HepG2 (cell line): ENCODE measurements at regions not wholly inside any gene's neighbourhood (a gene's known extent, or its start where the extent isn't known, plus 50 kb on each side); places are given as distances from the start of the nearest gene placed in this dataset.

ENCODE experiments used
- ATAC-seq: fragments of 200-7000 bp; cut with Tn5 transposase; 3 replicates; pipeline ENCODE4 v1.9.1; 2020; ENCODE audit warnings: mild to moderate bottlenecking, moderate library complexity
- BruUV-seq: library from RNA; stranded (reverse); fragments of 400-500 nt; replicated peaks from 2 replicates; lab custom pipeline; 2021; lab: Mats Ljungman, UMichigan
- CTCF ChIA-PET: fragments of 300-600 bp; formaldehyde crosslinking; extraction: SDS; loops from one replicate; lab custom pipeline; 2021; ENCODE audit warnings: low total read pairs, inconsistent platforms, low intra/inter-chr PET ratio; lab: Yijun Ruan, JAX
- POLR2A ChIA-PET: fragments of 350-600 bp; sonication (Branson Sonifier 250); formaldehyde crosslinking; loops from one replicate; lab custom pipeline; 2020; ENCODE audit warnings: antibody characterized with exemption, inconsistent platforms; lab: Yijun Ruan, JAX
- DNase-seq: peaks from one replicate; pipeline ENCODE4 v3.0.0-alpha.2; 2015; ENCODE audit warnings: low spot score
- FAIRE-seq: peaks from 3 replicates; lab custom pipeline; 2011; peaks lifted over from hg19 to GRCh38; lab: Jason Lieb, UNC
- H2AFZ ChIP-seq: one replicate; pipeline ENCODE4 v1.6.1; 2011; ENCODE audit warnings: low read length, inconsistent platforms
- H3K27ac ChIP-seq: fragments of 300-600 bp; 3 replicates; pipeline ENCODE4 v1.8.0; 2011; ENCODE audit warnings: mixed run types, mild to moderate bottlenecking, mixed read lengths, low read length, inconsistent platforms; ENCODE audit not compliant: insufficient read depth; ENCODE audit errors: extremely low read length
- H3K27me3 ChIP-seq, 2 experiments: fragments of 200-600 bp in 1 of 2; 2 replicates in 1 of 2; 3 replicates in 1 of 2; pipeline versions ENCODE4 v1.6.0 to v1.8.0; 2011; ENCODE audit warnings: low read length in 2 of 2, mild to moderate bottlenecking in 2 of 2, moderate library complexity in 2 of 2, inconsistent platforms in 1 of 2; ENCODE audit not compliant: insufficient read depth in 2 of 2, control insufficient read depth in 1 of 2
- H3K36me3 ChIP-seq, 2 experiments: fragments of 200-600 bp in 1 of 2; replicated peaks in 1 of 2; 2 replicates in 1 of 2; 3 replicates in 1 of 2; pipeline versions ENCODE4 v1.5.1 to v1.8.0; 2011; ENCODE audit warnings: low read length in 2 of 2, inconsistent platforms in 1 of 2; ENCODE audit not compliant: insufficient read depth in 2 of 2, control insufficient read depth in 1 of 2
- H3K4me1 ChIP-seq: 2 replicates; pipeline ENCODE4 v1.5.1; 2012; ENCODE audit warnings: low read length, inconsistent platforms; ENCODE audit not compliant: insufficient read depth
- H3K4me2 ChIP-seq: 2 replicates; pipeline ENCODE4 v1.6.0; 2011; ENCODE audit warnings: low read depth, low read length, inconsistent platforms
- H3K4me3 ChIP-seq, 3 experiments: fragments of 200-600 bp in 1 of 3; sonication (generic), shearing (Covaris generic) in 1 of 3; replicated peaks in 1 of 3; 2 replicates each; pipeline ENCODE4 v1.5.1; 2011 to 2016; ENCODE audit warnings: low read length in 3 of 3, inconsistent platforms in 2 of 3, low read depth in 2 of 3, mild to moderate bottlenecking in 2 of 3, control low read depth in 1 of 3, mixed read lengths in 1 of 3; ENCODE audit not compliant: insufficient read depth in 1 of 3
- H3K79me2 ChIP-seq: one replicate; pipeline ENCODE4 v1.6.1; 2011; ENCODE audit warnings: low read length, inconsistent platforms; ENCODE audit not compliant: insufficient read depth
- H3K9ac ChIP-seq: 2 replicates; pipeline ENCODE4 v1.6.0; 2011; ENCODE audit warnings: mild to moderate bottlenecking, low read depth, low read length, inconsistent platforms; ENCODE audit not compliant: insufficient read depth
- H3K9me3 ChIP-seq: 2 replicates; pipeline ENCODE4 v1.5.1; 2012; ENCODE audit warnings: mild to moderate bottlenecking, low read length
- H4K20me1 ChIP-seq: 2 replicates; pipeline ENCODE4 v1.6.0; 2011; ENCODE audit warnings: inconsistent platforms, mild to moderate bottlenecking, low read length, moderate library complexity; ENCODE audit not compliant: insufficient read depth
- ATF5 ChIP-seq: sonication (generic); formaldehyde crosslinking; IDR thresholded peaks from 2 replicates; pipeline ENCODE4 v1.4.0; 2020; ENCODE audit warnings: mild to moderate bottlenecking, low read depth, missing genetic modification reagents
- CEBPB ChIP-seq: IDR thresholded peaks from 2 replicates; pipeline ENCODE4 v1.6.1; 2011; ENCODE audit warnings: low read depth, low read length, improper control_type of control experiment, borderline replicate concordance
- FOXA1 ChIP-seq, 2 experiments: fragments of 450-650 bp in 1 of 2; sonication (generic) in 1 of 2; formaldehyde crosslinking in 1 of 2; IDR thresholded peaks; 2 replicates each; pipeline versions ENCODE4 v1.4.0 to v1.6.1; 2016 to 2020; ENCODE audit warnings: missing genetic modification reagents in 1 of 2
- HMGXB4 ChIP-seq, 2 experiments: sonication (generic) in 1 of 2; formaldehyde crosslinking in 1 of 2; IDR thresholded peaks; 2 replicates each; pipeline versions ENCODE4 v1.4.0 to v1.6.1; 2018 to 2020; ENCODE audit warnings: missing genetic modification reagents in 2 of 2, borderline replicate concordance in 1 of 2, low read depth in 1 of 2, mild to moderate bottlenecking in 1 of 2, missing biosample characterization in 1 of 2
- KAT2B ChIP-seq: fragments of 150-350 bp; IDR thresholded peaks from 2 replicates; pipeline ENCODE4 v1.6.1; 2014; ENCODE audit warnings: low read depth, low read length, borderline replicate concordance
- LCORL ChIP-seq, 2 experiments: fragments of 450-650 bp in 1 of 2; sonication (generic) in 1 of 2; formaldehyde crosslinking in 1 of 2; IDR thresholded peaks; 2 replicates each; pipeline versions ENCODE4 v1.5.0 to v1.6.1; 2017 to 2020; ENCODE audit warnings: antibody characterized with exemption in 1 of 2, missing genetic modification reagents in 1 of 2
- MEF2D ChIP-seq: sonication (generic); formaldehyde crosslinking; IDR thresholded peaks from 2 replicates; pipeline ENCODE4 v1.5.1; 2020; ENCODE audit warnings: mild to moderate bottlenecking, missing genetic modification reagents
- PHB2 ChIP-seq: fragments of 450-650 bp; IDR thresholded peaks from 2 replicates; pipeline ENCODE4 v1.6.1; 2018; ENCODE audit not compliant: partially characterized antibody
- POLR2AphosphoS5 ChIP-seq: IDR thresholded peaks from 2 replicates; pipeline ENCODE4 v1.6.1; 2012; ENCODE audit warnings: low read depth, low read length
- SALL2 ChIP-seq: sonication (generic); formaldehyde crosslinking; IDR thresholded peaks from 2 replicates; pipeline ENCODE4 v1.8.1; 2023; ENCODE audit warnings: mild to moderate bottlenecking, missing genetic modification reagents, inconsistent platforms
- SP2 ChIP-seq: sonication (generic); formaldehyde crosslinking; IDR thresholded peaks from 2 replicates; pipeline ENCODE4 v1.5.1; 2020; ENCODE audit warnings: mild to moderate bottlenecking, missing genetic modification reagents
- ZBTB21 ChIP-seq: sonication (generic); formaldehyde crosslinking; IDR thresholded peaks from 2 replicates; pipeline ENCODE4 v1.4.0; 2020; ENCODE audit warnings: missing genetic modification reagents
- ZFP36L1 ChIP-seq: sonication (generic); formaldehyde crosslinking; IDR thresholded peaks from 2 replicates; pipeline ENCODE4 v1.8.0; 2022; ENCODE audit warnings: mild to moderate bottlenecking, missing genetic modification reagents, moderate library complexity
- ZNF574 ChIP-seq: sonication (generic); formaldehyde crosslinking; IDR thresholded peaks from 2 replicates; pipeline ENCODE4 v1.4.0; 2020; ENCODE audit warnings: missing genetic modification reagents
- WGBS: methylation state at CpG from one replicate; pipeline ENCODE4 v1.1.6; 2017; ENCODE audit warnings: low lambda C conversion rate; 5-methylcytosine and 5-hydroxymethylcytosine counted together
- in situ Hi-C: cut with HindIII; loops from 2 replicates; pipeline ENCODE4 v1.10.0; 2017; ENCODE audit warnings: low pct_unique_long_range_greater_than_20kb; ENCODE audit not compliant: extremely low pct_ligation_motif_present
- intact Hi-C: fragments of 100-400 bp; cut with micrococcal nuclease; formaldehyde crosslinking; loops from one replicate; pipeline ENCODE4 v1.10.0; 2022; ENCODE audit not compliant: unreplicated experiment

- TF ChIP-seq HMGXB4 (CRISPR knock-in tag; IDR thresholded peaks at IDR 0.05; ENCODE audit: borderline replicate concordance in 1 of 2, low read depth in 1 of 2) = no peak
These were observed 71.9 kb downstream of the TBX3 start (continued) for GRCh38 chr12:114612062-114612461.

GRCh38 chr12:114611145-114612018, 72.6 kb downstream of the TBX3 start:
- POLR2A ChIA-PET = interaction anchor here (0.6 to 1.4 kb wide), 14 partner anchors 9 to 1194 kb away, joined by 3 to 11 read pairs (median 3); partner anchors contain the start of genes RBM19 and TBX3
- BruUV-seq = TSS peak; percentile 77
- peak overlapping the region; percentile 91 for H3K27ac ChIP-seq
- TF ChIP-seq CEBPB (peak; percentile 12; the same call in 1 of the 2 replicates), LCORL (IDR thresholded peaks at IDR 0.05) (no peak), LCORL (CRISPR knock-in tag; IDR thresholded peaks at IDR 0.05) (0 out of 2 replicates have a peak, but pooled peaks have one; percentile 21), SALL2 (CRISPR knock-in tag) (peak; percentile 24; the same call in 1 of the 2 replicates), POLR2AphosphoS5 (peak; percentile 69), ZBTB21 (CRISPR knock-in tag) (peak; percentile 71; the same call in 1 of the 2 replicates), ZNF574 (CRISPR knock-in tag) (peak; percentile 66), PHB2 (no peak), SP2 (CRISPR knock-in tag) (no peak), ZFP36L1 (CRISPR knock-in tag) (0 out of 2 replicates have a peak, but pooled peaks have one; percentile 45), ATF5 (no peak), FOXA1 (IDR thresholded peaks at IDR 0.05) (peak; percentile 76), FOXA1 (CRISPR knock-in tag; IDR thresholded peaks at IDR 0.05) (peak; percentile 92), KAT2B (no peak), MEF2D (CRISPR knock-in tag) (peak; percentile 75)

More at GRCh38 chr12:114611145-114612018, 72.6 kb downstream of the TBX3 start:
- Histone ChIP-seq H3K9ac (peak overlapping the region; percentile 69), H3K4me2 (peak overlapping the region; percentile 58), H3K27me3 (no peaks in the 10 kb centered on the region), H3K9me3 (no peaks in the 10 kb centered on the region), H2AFZ (no peak overlapping the region), H3K4me3 (peak overlapping the region in 2 of 3 experiments; percentile 16 to 44; a peak in 2 of 6 replicates), H4K20me1 (no peaks in the 10 kb centered on the region), H3K36me3 (no peaks in the 10 kb centered on the region), H3K4me1 (peaks cover 81% of the 10 kb centered on the region), H3K79me2 (no peaks in the 10 kb centered on the region)
- FAIRE-seq (peak; percentile 97), DNase-seq (peak; percentile 100), ATAC-seq (peak; percentile 99)
- in situ Hi-C loops (no loop called here), intact Hi-C loops (loop anchor here (1.0 kb wide), 1 partner anchor 45 kb away; no protein-coding TSS in a partner anchor)
- CTCF ChIA-PET = interaction anchor here (0.6 kb wide), 1 partner anchor 157 kb away, joined by 3 read pairs; no protein-coding TSS in a partner anchor
- 10% methylated on average over 8 of the region's 8 CpGs for WGBS
